Suprapubic skin (tissue), 3 donors: ENCODE measurements at regions not wholly inside any gene's neighbourhood (a gene's known extent, or its start where the extent isn't known, plus 50 kb on each side); places are given as distances from the start of the nearest gene placed in this dataset.

ENCODE experiments used
- POLR2A ChIP-seq, 2 donors: fragments of 450-650 bp; IDR thresholded peaks; one replicate each; pipeline ENCODE4 v1.6.1; 2017; ENCODE audit warnings: antibody characterized with exemption in 2 of 2, mild to moderate bottlenecking in 2 of 2, moderate library complexity in 2 of 2
- TF ChIP-seq, protein P1 (sequence below), 2 donors: fragments of 200-600 bp in 1 of 2; fragments of 450-650 bp in 1 of 2; sonication (generic) in 1 of 2; IDR thresholded peaks; one replicate each; pipeline ENCODE4 v1.5.1; 2016 to 2019; ENCODE audit warnings: antibody characterized with exemption in 2 of 2, mild to moderate bottlenecking in 1 of 2, moderate library complexity in 1 of 2

DNA sequence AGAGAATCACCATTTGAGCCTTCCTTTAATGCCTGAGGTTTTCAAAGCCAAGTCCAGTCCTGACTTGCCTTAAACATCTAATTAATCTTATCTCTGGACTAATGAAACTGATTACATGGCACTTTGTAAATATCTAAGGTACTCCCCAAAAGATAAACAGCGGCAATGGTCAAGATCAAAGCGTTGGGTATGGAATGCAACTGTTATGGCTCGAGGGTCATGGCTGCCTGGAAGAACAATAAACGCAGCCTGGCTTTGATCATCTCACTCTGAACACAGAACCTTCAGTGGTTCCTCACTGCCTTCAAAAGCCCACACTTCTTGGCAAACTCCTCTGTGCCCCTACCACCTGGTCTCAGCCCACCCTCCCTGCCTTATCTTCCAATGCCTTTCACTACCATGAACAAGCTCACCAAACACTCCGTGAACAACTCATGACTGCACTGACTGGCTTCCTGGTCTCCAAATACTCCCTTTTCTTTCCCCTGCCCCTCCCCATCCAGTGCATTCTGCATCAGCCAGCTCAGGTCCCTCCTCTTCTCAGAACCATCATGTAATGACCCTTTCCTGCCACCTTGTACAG is 150.2 kb upstream of the NFE2L3 start:
- TF ChIP-seq POLR2A (IDR thresholded peaks at IDR 0.05): no peak
- TF ChIP-seq, protein P1, sequence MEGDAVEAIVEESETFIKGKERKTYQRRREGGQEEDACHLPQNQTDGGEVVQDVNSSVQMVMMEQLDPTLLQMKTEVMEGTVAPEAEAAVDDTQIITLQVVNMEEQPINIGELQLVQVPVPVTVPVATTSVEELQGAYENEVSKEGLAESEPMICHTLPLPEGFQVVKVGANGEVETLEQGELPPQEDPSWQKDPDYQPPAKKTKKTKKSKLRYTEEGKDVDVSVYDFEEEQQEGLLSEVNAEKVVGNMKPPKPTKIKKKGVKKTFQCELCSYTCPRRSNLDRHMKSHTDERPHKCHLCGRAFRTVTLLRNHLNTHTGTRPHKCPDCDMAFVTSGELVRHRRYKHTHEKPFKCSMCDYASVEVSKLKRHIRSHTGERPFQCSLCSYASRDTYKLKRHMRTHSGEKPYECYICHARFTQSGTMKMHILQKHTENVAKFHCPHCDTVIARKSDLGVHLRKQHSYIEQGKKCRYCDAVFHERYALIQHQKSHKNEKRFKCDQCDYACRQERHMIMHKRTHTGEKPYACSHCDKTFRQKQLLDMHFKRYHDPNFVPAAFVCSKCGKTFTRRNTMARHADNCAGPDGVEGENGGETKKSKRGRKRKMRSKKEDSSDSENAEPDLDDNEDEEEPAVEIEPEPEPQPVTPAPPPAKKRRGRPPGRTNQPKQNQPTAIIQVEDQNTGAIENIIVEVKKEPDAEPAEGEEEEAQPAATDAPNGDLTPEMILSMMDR (IDR thresholded peaks at IDR 0.05): no peak
